IMR-90 (cell line): ENCODE measurements at regions not wholly inside any gene's neighbourhood (a gene's known extent, or its start where the extent isn't known, plus 50 kb on each side); places are given as distances from the start of the nearest gene placed in this dataset.

Experiments used
- ATAC-seq: fragments of 200-7000 bp; cut with Tn5 transposase; 2 replicates; pipeline ENCODE4 v1.9.1; 2020; ENCODE audit warnings: low read depth, mild to moderate bottlenecking, moderate library complexity
- BruUV-seq: library from RNA; stranded (reverse); fragments of 400-500 nt; replicated peaks from 2 replicates; lab custom pipeline; 2021; lab: Mats Ljungman, UMichigan
- CTCF ChIA-PET: fragments of 300-600 bp; formaldehyde crosslinking; extraction: SDS; loops from one replicate; lab custom pipeline; 2021; ENCODE audit warnings: antibody characterized with exemption; lab: Yijun Ruan, JAX
- POLR2A ChIA-PET: fragments of 300-600 bp; sonication (Branson Sonifier 250); formaldehyde crosslinking; loops from one replicate; lab custom pipeline; 2022; ENCODE audit warnings: antibody characterized with exemption; ENCODE audit not compliant: unreplicated experiment; lab: Charles Lee
- DNase-seq: peaks from one replicate; pipeline ENCODE4 v3.0.0; 2013
- H2AFZ ChIP-seq: replicated peaks from 2 replicates; pipeline ENCODE3; 2013; ENCODE audit warnings: low read length, mild to moderate bottlenecking; ENCODE audit not compliant: poor library complexity
- H2AK5ac ChIP-seq: 2 replicates; pipeline ENCODE4 v1.6.1; 2013; ENCODE audit warnings: low read depth, low read length, inconsistent platforms
- H2AK9ac ChIP-seq: replicated peaks from 2 replicates; pipeline ENCODE3; 2013; ENCODE audit warnings: mild to moderate bottlenecking, low read depth, low read length, moderate library complexity; ENCODE audit not compliant: poor library complexity
- H2BK120ac ChIP-seq: 2 replicates; pipeline ENCODE4 v1.6.1; 2013; ENCODE audit warnings: low read depth, low read length, inconsistent platforms
- H2BK15ac ChIP-seq: 3 replicates; pipeline ENCODE4 v1.6.1; 2013; ENCODE audit warnings: low read depth, low read length, inconsistent platforms
- H2BK20ac ChIP-seq: 2 replicates; pipeline ENCODE4 v1.6.1; 2013; ENCODE audit warnings: low read depth, mild to moderate bottlenecking, inconsistent platforms, low read length, moderate library complexity
- H2BK5ac ChIP-seq: 2 replicates; pipeline ENCODE4 v1.6.1; 2013; ENCODE audit warnings: mild to moderate bottlenecking, low read depth, low read length, inconsistent platforms; ENCODE audit not compliant: poor library complexity, severe bottlenecking
- H3K14ac ChIP-seq: replicated peaks from 2 replicates; pipeline ENCODE4 v1.6.1; 2013; ENCODE audit warnings: low read depth, low read length, inconsistent platforms
- H3K18ac ChIP-seq: 2 replicates; pipeline ENCODE4 v1.6.1; 2013; ENCODE audit warnings: low read depth, low read length, control low read depth
- H3K23ac ChIP-seq: 2 replicates; pipeline ENCODE4 v1.6.1; 2013; ENCODE audit warnings: low read depth, low read length, inconsistent platforms
- H3K27ac ChIP-seq: 2 replicates; pipeline ENCODE4 v1.5.1; 2013; ENCODE audit warnings: mild to moderate bottlenecking, control low read depth, low read length; ENCODE audit not compliant: insufficient read depth
- H3K27me3 ChIP-seq: 2 replicates; pipeline ENCODE4 v1.6.1; 2013; ENCODE audit warnings: low read length; ENCODE audit not compliant: control insufficient read depth, insufficient read depth
- H3K36me3 ChIP-seq: 2 replicates; pipeline ENCODE4 v1.6.1; 2013; ENCODE audit warnings: low read length, mixed read lengths; ENCODE audit not compliant: control insufficient read depth, insufficient read depth
- H3K4ac ChIP-seq: 2 replicates; pipeline ENCODE4 v1.6.1; 2013; ENCODE audit warnings: low read depth, low read length, inconsistent platforms
- H3K4me1 ChIP-seq: 2 replicates; pipeline ENCODE4 v1.6.1; 2013; ENCODE audit warnings: low read length, mixed read lengths; ENCODE audit not compliant: control insufficient read depth, insufficient read depth
- H3K4me2 ChIP-seq: 2 replicates; pipeline ENCODE4 v1.6.1; 2013; ENCODE audit warnings: low read depth, mild to moderate bottlenecking, control low read depth, low read length, moderate library complexity
- H3K4me3 ChIP-seq: 2 replicates; pipeline ENCODE4 v1.5.1; 2013; ENCODE audit warnings: low read depth, mild to moderate bottlenecking, control low read depth, low read length, moderate library complexity; ENCODE audit not compliant: insufficient read depth
- H3K56ac ChIP-seq: 2 replicates; pipeline ENCODE4 v1.6.1; 2013; ENCODE audit warnings: low read length, inconsistent platforms; ENCODE audit not compliant: insufficient read depth; ENCODE audit errors: extremely low read depth
- H3K79me1 ChIP-seq, 2 experiments: 2 replicates each; pipeline ENCODE4 v1.6.1; 2013; ENCODE audit warnings: low read length in 2 of 2, inconsistent platforms in 1 of 2, low read depth in 1 of 2
- H3K9ac ChIP-seq: 2 replicates; pipeline ENCODE4 v1.6.1; 2013; ENCODE audit warnings: low read depth, low read length, control low read depth
- H3K9me1 ChIP-seq: 2 replicates; pipeline ENCODE4 v1.6.1; 2013; ENCODE audit warnings: low read length, inconsistent platforms; ENCODE audit not compliant: insufficient read depth
- H3K9me3 ChIP-seq: 2 replicates; pipeline ENCODE4 v1.6.1; 2013; ENCODE audit warnings: low read length; ENCODE audit not compliant: control insufficient read depth, insufficient read depth
- H4K20me1 ChIP-seq: 2 replicates; pipeline ENCODE4 v1.6.1; 2013; ENCODE audit warnings: low read length, inconsistent platforms; ENCODE audit not compliant: insufficient read depth
- H4K5ac ChIP-seq: 2 replicates; pipeline ENCODE4 v1.6.1; 2013; ENCODE audit warnings: mild to moderate bottlenecking, low read depth, low read length, control low read depth
- H4K8ac ChIP-seq, 2 experiments: 2 replicates each; pipeline ENCODE4 v1.6.1; 2013; ENCODE audit warnings: low read depth in 2 of 2, low read length in 2 of 2, control low read depth in 1 of 2, inconsistent platforms in 1 of 2
- H4K91ac ChIP-seq: 2 replicates; pipeline ENCODE4 v1.6.1; 2013; ENCODE audit warnings: low read depth, low read length, inconsistent platforms; ENCODE audit not compliant: insufficient read depth
- CHD1 ChIP-seq: IDR thresholded peaks from 2 replicates; pipeline ENCODE4 v1.6.1; 2012; ENCODE audit warnings: low read depth, low read length, improper control_type of control experiment
- MAFK ChIP-seq: IDR thresholded peaks from 2 replicates; pipeline ENCODE4 v1.6.1; 2012; ENCODE audit warnings: low read depth, low read length, improper control_type of control experiment
- MAZ ChIP-seq: IDR thresholded peaks from 2 replicates; pipeline ENCODE4 v1.6.1; 2012; ENCODE audit warnings: low read depth, mild to moderate bottlenecking, low read length, improper control_type of control experiment, moderate library complexity, borderline replicate concordance
- RAD21 ChIP-seq: IDR thresholded peaks from 2 replicates; pipeline ENCODE4 v1.6.1; 2012; ENCODE audit warnings: low read length, improper control_type of control experiment
- RCOR1 ChIP-seq: IDR thresholded peaks from 2 replicates; pipeline ENCODE4 v1.6.1; 2012; ENCODE audit warnings: mild to moderate bottlenecking, low read length, improper control_type of control experiment; ENCODE audit not compliant: insufficient replicate concordance
- RFX5 ChIP-seq: IDR thresholded peaks from 2 replicates; pipeline ENCODE4 v1.8.0; 2012; ENCODE audit warnings: low read depth, mild to moderate bottlenecking, low read length, moderate library complexity
- WGBS, 2 experiments: methylation state at CpG; one replicate each; pipeline versions ENCODE4 v1.1.5 to v1.1.7; 2013; ENCODE audit warnings: missing lambda C conversion rate in 2 of 2; ENCODE audit not compliant: insufficient read length in 1 of 2; ENCODE audit errors: extremely low coverage in 2 of 2; 5-methylcytosine and 5-hydroxymethylcytosine counted together
- dilution Hi-C: fragments of 300-500 bp; cut with HindIII; formaldehyde crosslinking; loops from one replicate; pipeline ENCODE4 v1.14.3; 2018; ENCODE audit warnings: low sequenced_read_pairs; ENCODE audit not compliant: unreplicated experiment
- in situ Hi-C: fragments of 300-500 bp; cut with MboI; formaldehyde crosslinking; loops from 3 replicates; pipeline ENCODE4 v1.14.3; 2019; ENCODE audit warnings: low sequenced_read_pairs, inconsistent platforms, mixed read lengths
- intact Hi-C: fragments of 100-400 bp; cut with micrococcal nuclease; formaldehyde crosslinking; loops from 2 replicates; pipeline ENCODE4 v1.10.0; 2022
- TF ChIP-seq, protein P1 (sequence below): fragments of 150-350 bp; IDR thresholded peaks from 2 replicates; pipeline ENCODE4 v1.6.1; 2016; ENCODE audit warnings: low read depth, mild to moderate bottlenecking, low read length, moderate library complexity, borderline replicate concordance

- intact Hi-C loops, result loop anchor here (5.0 to 10.0 kb wide), 2 partner anchors 302 to 394 kb away; partner anchors contain the start of gene PLPP3
- in situ Hi-C loops, result no loop called here
- Histone ChIP-seq H4K91ac (no peak overlapping the region), H2BK120ac (no peak overlapping the region), H2AK9ac (no peak overlapping the region), H3K14ac (no peak overlapping the region), H3K56ac (no peak overlapping the region), H3K4me2 (no peak overlapping the region), H4K8ac (no peak overlapping the region), H2AFZ (no peak overlapping the region), H2BK5ac (no peak overlapping the region), H3K9me1 (no peaks in the 10 kb centered on the region), H3K9me3 (no peaks in the 10 kb centered on the region), H3K4me3 (no peak overlapping the region), H3K4ac (no peak overlapping the region), H3K27ac (no peak overlapping the region), H2BK20ac (no peak overlapping the region), H2AK5ac (no peak overlapping the region), H2BK15ac (no peak overlapping the region), H3K18ac (no peak overlapping the region), H3K27me3 (no peaks in the 10 kb centered on the region), H3K79me1 (no peaks in the 10 kb centered on the region), H3K36me3 (no peaks in the 10 kb centered on the region), H3K9ac (no peak overlapping the region), H3K23ac (no peak overlapping the region), H4K20me1 (no peaks in the 10 kb centered on the region), H4K5ac (no peak overlapping the region), H3K4me1 (0 out of 2 replicates have a peak, but pooled peaks cover 1% of the 10 kb centered on the region)
- WGBS, 2 experiments, result no CpG with 5 or more reads among the region's 2 CpGs
- ChIA-PET POLR2A (no interaction called here), CTCF (no interaction called here)
- BruUV-seq, result no TSS peak
- dilution Hi-C loops, result no loop called here
- DNase-seq (no peak), ATAC-seq (no peak)
- TF ChIP-seq, protein P1, sequence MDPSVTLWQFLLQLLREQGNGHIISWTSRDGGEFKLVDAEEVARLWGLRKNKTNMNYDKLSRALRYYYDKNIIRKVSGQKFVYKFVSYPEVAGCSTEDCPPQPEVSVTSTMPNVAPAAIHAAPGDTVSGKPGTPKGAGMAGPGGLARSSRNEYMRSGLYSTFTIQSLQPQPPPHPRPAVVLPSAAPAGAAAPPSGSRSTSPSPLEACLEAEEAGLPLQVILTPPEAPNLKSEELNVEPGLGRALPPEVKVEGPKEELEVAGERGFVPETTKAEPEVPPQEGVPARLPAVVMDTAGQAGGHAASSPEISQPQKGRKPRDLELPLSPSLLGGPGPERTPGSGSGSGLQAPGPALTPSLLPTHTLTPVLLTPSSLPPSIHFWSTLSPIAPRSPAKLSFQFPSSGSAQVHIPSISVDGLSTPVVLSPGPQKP, result no peak
- TF ChIP-seq RAD21 (no peak), RFX5 (no peak), CHD1 (no peak), MAFK (no peak), MAZ (no peak), RCOR1 (no peak)
These were observed 396.2 kb downstream of the PLPP3 start for GRCh38 chr1:56183151-56183550.
